Ectodermal cell (in vitro differentiated cells): ENCODE measurements at regions not wholly inside any gene's neighbourhood (a gene's known extent, or its start where the extent isn't known, plus 50 kb on each side); places are given as distances from the start of the nearest gene placed in this dataset.

Experiments
- H3K27ac ChIP-seq: 2 replicates; pipeline ENCODE4 v1.7.0; 2013; ENCODE audit warnings: mild to moderate bottlenecking, low read depth, low read length; ENCODE audit not compliant: insufficient read depth, poor library complexity, severe bottlenecking
- H3K27me3 ChIP-seq: 2 replicates; pipeline ENCODE4 v1.7.0; 2013; ENCODE audit warnings: mild to moderate bottlenecking, low read length; ENCODE audit not compliant: insufficient read depth, control insufficient read depth, poor library complexity, severe bottlenecking
- H3K36me3 ChIP-seq: one replicate; pipeline ENCODE4 v1.7.0; 2013; ENCODE audit warnings: low read length; ENCODE audit not compliant: control insufficient read depth, insufficient read depth
- H3K4me1 ChIP-seq: one replicate; pipeline ENCODE4 v1.7.0; 2013; ENCODE audit warnings: low read length; ENCODE audit not compliant: control insufficient read depth, insufficient read depth
- H3K4me3 ChIP-seq: 2 replicates; pipeline ENCODE4 v1.7.0; 2013; ENCODE audit warnings: low read depth, low read length, control low read depth; ENCODE audit not compliant: insufficient read depth
- H3K9me3 ChIP-seq: 2 replicates; pipeline ENCODE4 v1.7.0; 2013; ENCODE audit warnings: mild to moderate bottlenecking, low read length, moderate library complexity; ENCODE audit not compliant: control insufficient read depth
- WGBS, 2 experiments: methylation state at CpG; one replicate each; pipeline ENCODE4 v1.1.7; 2013; ENCODE audit warnings: missing lambda C conversion rate in 2 of 2; 5-methylcytosine and 5-hydroxymethylcytosine counted together

DNA sequence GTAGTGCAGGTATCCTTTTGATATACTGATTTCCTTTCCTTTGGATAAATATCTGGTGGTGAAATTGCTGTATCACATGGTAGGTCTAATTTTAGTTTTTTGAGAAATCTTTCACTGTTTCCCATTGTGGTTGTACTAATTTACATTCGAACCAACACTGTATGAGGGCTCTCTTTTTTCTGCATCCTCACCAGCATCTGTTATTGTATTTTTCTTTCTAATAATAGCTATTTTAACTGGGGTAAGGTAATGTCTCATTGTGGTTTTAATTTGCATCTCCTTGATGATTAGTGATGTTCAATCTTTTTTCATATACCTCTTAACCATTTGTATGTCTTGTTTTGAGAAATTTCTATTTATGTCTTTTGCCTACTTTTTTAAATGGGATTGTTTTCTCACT lies 335.4 kb upstream of the MTPN start:
- Histone ChIP-seq H3K4me1 (no peaks in the 10 kb centered on the region), H3K9me3 (no peaks in the 10 kb centered on the region), H3K27ac (no peak overlapping the region), H3K4me3 (no peak overlapping the region), H3K36me3 (no peaks in the 10 kb centered on the region), H3K27me3 (no peaks in the 10 kb centered on the region)
- 91% methylated on average over 1 of the region's 1 CpG; no CpG with 5 or more reads in 1 of the 2 experiments for WGBS, 2 experiments

DNA sequence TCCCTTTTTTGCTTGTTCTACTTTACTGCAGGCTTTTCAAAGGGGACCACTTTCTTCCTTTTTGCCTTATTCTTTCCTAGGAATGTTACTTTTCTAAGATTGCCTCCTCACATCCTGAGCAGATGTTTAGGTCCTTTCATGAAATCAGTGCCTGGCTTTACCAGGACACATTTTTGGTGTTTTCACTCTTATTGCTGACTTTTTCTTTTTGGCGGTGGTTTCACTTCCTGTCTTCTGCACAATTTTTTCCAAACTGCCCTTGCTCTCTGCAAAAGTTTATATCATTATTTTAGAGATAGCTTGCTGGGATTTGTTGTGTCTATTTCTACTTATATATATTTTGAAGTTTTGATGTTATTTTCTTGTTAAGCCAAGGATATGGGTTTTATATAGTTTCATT lies 332.2 kb upstream of the MTPN start:
- WGBS, 2 experiments = 86 to 100% methylated on average over 1 of the region's 1 CpG
- H3K9me3 ChIP-seq = no peaks in the 10 kb centered on the region
- H3K27me3 ChIP-seq = no peaks in the 10 kb centered on the region
- no peak overlapping the region for H3K4me3 ChIP-seq
- no peaks in the 10 kb centered on the region for H3K4me1 ChIP-seq
- H3K36me3 ChIP-seq = no peaks in the 10 kb centered on the region
- H3K27ac ChIP-seq = no peak overlapping the region

DNA sequence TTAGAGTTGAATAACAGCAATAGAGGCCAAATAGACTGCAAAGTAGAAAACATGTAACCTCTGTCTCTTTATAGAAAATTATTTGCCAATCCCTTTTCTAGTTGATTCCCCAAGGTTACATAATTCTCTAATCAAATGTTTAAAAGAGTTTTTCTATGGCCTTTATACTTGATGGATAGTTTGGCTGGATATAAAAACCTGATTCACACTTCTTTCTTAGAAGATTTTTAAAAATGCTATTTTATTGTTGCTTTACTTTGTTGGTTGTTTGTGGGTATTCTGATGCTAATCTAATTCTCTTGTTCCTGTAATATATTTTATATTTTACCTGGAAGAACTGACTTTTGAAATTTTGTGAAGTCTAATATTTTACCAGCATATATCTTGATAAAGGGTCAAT lies 331.1 kb upstream of the MTPN start:
- Histone ChIP-seq H3K9me3 (no peaks in the 10 kb centered on the region), H3K27me3 (no peaks in the 10 kb centered on the region), H3K4me1 (no peaks in the 10 kb centered on the region), H3K4me3 (no peak overlapping the region), H3K27ac (no peak overlapping the region), H3K36me3 (no peaks in the 10 kb centered on the region)

DNA sequence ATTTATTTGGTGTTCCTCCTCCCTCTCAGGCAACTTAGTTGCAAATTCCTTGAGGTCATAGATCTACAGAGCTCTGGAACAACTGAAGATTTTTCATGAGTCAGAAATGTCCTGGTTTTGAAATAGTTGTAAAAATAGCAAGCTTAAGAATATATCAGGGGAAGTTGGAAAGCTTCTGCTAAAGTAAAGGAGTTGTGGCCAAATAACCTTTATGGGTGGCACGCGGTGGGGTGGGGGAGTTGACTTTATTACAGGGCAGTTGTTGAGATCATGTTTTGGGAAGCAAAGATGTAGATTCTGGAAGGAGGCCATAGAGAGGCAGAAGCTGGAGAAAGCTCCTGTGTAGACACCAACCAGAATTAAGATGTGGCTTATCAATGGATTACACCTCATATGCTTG lies 326.0 kb upstream of the MTPN start:
- Histone ChIP-seq H3K4me3 (no peak overlapping the region), H3K27ac (no peak overlapping the region), H3K27me3 (no peaks in the 10 kb centered on the region), H3K36me3 (no peaks in the 10 kb centered on the region), H3K4me1 (no peaks in the 10 kb centered on the region), H3K9me3 (no peaks in the 10 kb centered on the region)
- WGBS, 2 experiments = 95 to 96% methylated on average over 2 of the region's 2 CpGs

DNA sequence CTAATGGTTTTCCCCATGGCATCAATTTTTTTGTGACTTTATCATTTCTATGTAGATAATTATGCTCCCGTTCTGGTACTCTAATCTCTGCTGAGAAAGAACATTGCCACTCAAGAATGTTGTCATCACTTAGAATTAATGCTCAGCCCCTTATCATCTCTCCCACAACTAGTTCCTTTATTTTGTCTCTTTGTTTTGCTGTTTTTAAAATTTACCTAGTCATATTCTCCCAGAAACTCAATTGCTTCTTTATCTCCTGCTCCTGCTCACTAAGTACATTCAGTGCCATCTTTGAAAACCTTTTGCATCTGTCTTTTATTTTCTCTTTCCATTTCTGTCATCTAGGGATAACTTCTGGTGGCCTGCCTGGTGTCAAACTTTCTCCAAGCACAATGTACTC lies 324.9 kb upstream of the MTPN start:
- Histone ChIP-seq H3K4me3 (no peak overlapping the region), H3K27ac (no peak overlapping the region), H3K9me3 (no peaks in the 10 kb centered on the region), H3K36me3 (no peaks in the 10 kb centered on the region), H3K4me1 (no peaks in the 10 kb centered on the region), H3K27me3 (no peaks in the 10 kb centered on the region)
- WGBS, 2 experiments = 92 to 100% methylated on average over 1 of the region's 1 CpG

DNA sequence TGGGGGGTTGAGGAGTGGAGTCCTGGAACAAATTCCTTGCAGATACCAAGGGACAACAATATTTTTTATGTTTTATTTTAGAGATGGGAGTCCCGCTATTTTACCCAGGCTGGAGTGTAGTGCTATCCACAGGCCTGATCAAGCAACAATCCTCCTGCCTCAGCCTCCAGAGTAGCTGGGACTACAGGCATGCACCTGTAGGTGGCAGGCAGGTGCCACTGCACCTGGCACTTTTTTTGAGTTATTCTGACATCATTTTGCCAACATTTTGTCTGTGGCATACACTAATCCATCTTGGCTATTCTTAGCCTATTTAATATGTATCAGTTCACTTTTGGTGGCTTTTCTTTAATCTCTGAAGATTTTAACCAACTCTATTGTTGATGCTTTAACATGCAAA lies 317.8 kb upstream of the MTPN start:
- no peak overlapping the region for H3K27ac ChIP-seq
- no peaks in the 10 kb centered on the region for H3K36me3 ChIP-seq
- no peaks in the 10 kb centered on the region for H3K4me1 ChIP-seq
- H3K4me3 ChIP-seq = no peak overlapping the region
- WGBS, 2 experiments = 89 to 91% methylated on average over 1 of the region's 1 CpG
- no peaks in the 10 kb centered on the region for H3K27me3 ChIP-seq
- no peaks in the 10 kb centered on the region for H3K9me3 ChIP-seq

DNA sequence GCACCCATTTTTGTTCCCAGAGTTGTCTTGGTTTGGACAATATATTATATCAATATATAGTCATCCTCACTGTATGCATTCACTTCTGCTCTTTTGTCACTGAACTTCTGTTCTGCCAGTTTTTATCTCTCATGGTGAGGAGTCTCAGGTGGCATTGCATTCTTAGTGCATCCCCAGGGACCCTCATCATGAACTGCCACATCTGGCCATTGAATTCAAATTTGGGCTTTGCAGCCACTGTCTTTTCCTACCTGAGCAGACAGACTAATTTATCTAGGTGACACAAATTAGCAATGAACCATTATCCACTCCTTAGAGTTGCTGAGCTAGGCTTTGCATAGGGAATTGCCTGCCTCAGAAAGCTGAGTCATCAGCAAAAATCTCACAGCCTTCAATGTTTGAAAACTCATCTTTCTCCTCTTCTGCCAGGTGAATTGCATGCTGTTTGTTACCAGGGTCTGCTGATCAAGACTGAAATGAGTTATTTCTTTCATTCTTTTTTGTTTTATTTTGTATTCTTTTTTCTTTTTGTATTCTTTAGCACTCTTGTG lies 316.8 kb upstream of the MTPN start:
- no peaks in the 10 kb centered on the region for H3K27me3 ChIP-seq
- no peaks in the 10 kb centered on the region for H3K4me1 ChIP-seq

DNA sequence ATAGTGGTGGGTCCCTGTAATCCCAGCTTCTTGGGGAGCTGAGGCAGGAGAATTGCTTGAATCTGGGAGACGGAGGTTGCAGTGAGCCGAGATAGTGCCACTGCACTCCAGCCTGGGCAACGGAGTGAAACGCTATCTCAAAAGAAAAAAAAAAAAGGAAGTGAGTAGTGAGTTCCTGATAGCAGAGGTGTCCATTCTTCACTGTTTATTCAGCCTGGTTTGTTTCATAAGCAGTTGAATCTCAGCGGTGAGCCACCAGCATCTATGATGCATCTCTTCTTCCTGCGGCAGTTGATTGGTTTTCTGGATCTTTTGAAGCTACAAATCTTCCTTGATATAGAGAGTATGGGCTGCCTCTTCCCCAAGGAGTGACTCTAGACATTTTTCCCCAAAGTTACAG lies 316.1 kb upstream of the MTPN start:
- Histone ChIP-seq H3K4me1 (no peaks in the 10 kb centered on the region), H3K27me3 (no peaks in the 10 kb centered on the region), H3K36me3 (no peaks in the 10 kb centered on the region), H3K27ac (no peak overlapping the region), H3K4me3 (no peak overlapping the region), H3K9me3 (no peaks in the 10 kb centered on the region)
- WGBS, 2 experiments = 88 to 92% methylated on average over 6 of the region's 6 CpGs

More for the DNA sequence above, 316.8 kb upstream of the MTPN start:
- Histone ChIP-seq H3K4me3 (no peak overlapping the region), H3K9me3 (no peaks in the 10 kb centered on the region), H3K27ac (no peak overlapping the region), H3K36me3 (no peaks in the 10 kb centered on the region)

DNA sequence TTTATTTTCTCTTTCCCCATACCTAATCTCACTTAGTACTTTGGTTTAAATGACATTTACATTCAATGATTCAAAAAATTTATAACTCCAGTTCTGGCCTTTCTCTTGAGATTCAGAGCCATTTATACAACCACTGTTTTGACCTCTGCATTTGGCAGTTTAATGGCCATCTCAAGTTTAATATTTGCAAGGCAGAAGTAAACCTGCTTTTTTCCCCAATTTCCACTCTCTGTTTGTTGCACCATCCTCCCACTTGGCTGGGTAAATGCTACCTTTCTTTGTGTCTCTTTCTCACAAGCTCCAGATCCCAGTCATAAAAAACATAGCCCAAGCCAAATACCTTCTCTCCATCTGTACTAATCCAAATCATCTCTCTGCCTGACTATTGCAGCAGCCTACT lies 315.2 kb upstream of the MTPN start:
- Histone ChIP-seq H3K4me1 (no peaks in the 10 kb centered on the region), H3K27ac (no peak overlapping the region), H3K36me3 (no peaks in the 10 kb centered on the region), H3K27me3 (no peaks in the 10 kb centered on the region), H3K4me3 (no peak overlapping the region), H3K9me3 (no peaks in the 10 kb centered on the region)

DNA sequence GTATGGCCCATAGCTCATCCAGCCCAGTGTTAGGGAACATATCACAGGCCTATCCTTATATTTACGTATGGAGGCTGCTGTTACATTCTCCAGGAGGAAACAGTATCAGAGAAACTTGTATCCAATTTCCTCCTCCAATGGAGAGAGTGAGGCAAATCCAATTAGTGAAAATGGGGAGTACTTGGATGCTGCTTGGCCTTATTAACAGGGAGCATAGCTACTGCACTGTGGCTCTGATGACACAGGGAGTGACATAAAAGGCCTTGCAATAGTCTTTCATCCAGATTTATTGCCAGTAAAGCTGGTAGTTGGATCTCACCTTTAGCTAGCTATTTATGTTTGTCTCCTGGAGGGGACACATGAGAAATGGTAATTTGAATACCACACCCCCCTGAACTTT lies 313.2 kb upstream of the MTPN start:
- H3K9me3 ChIP-seq = no peaks in the 10 kb centered on the region
- H3K27ac ChIP-seq = no peak overlapping the region
- H3K4me1 ChIP-seq = no peaks in the 10 kb centered on the region
- no peaks in the 10 kb centered on the region for H3K27me3 ChIP-seq
- 88 to 100% methylated on average over 1 of the region's 1 CpG for WGBS, 2 experiments
- no peaks in the 10 kb centered on the region for H3K36me3 ChIP-seq
- H3K4me3 ChIP-seq = no peak overlapping the region

DNA sequence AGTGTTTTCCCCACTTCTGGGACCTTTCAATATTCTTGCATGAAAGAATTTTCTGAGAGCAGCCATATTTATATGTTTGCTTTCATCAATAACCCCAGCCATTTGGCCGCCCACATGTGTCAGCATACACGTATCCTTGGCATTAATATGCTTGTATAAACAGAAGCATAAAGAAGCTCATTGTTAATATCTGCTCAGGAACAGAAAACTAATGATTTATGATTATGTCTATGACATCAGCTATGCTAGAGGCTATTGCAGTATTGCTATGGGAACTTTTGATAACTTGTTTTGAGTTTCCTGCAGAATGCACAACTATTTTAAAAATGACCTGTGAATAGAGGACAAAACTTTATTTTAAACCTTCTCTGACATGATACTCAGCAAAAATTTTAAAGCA lies 300.9 kb upstream of the MTPN start:
- peaks cover 4% of the 10 kb centered on the region for H3K4me1 ChIP-seq
- H3K27me3 ChIP-seq = no peaks in the 10 kb centered on the region
- H3K27ac ChIP-seq = no peak overlapping the region
- no peaks in the 10 kb centered on the region for H3K36me3 ChIP-seq
- WGBS, 2 experiments = 100% methylated on average over 1 to 2 of the region's 2 CpGs
- no peaks in the 10 kb centered on the region for H3K9me3 ChIP-seq
- H3K4me3 ChIP-seq = no peak overlapping the region
